HG02678 (cell line): ENCODE measurements at regions not wholly inside any gene's neighbourhood (a gene's known extent, or its start where the extent isn't known, plus 50 kb on each side); places are given as distances from the start of the nearest gene placed in this dataset.

ENCODE experiments used
- ATAC-seq: cut with Tn5 transposase; IDR thresholded peaks from one replicate; pipeline ENCODE4 v1.9.1; 2021; ENCODE audit warnings: mild to moderate bottlenecking, moderate library complexity; ENCODE audit not compliant: unreplicated experiment

DNA sequence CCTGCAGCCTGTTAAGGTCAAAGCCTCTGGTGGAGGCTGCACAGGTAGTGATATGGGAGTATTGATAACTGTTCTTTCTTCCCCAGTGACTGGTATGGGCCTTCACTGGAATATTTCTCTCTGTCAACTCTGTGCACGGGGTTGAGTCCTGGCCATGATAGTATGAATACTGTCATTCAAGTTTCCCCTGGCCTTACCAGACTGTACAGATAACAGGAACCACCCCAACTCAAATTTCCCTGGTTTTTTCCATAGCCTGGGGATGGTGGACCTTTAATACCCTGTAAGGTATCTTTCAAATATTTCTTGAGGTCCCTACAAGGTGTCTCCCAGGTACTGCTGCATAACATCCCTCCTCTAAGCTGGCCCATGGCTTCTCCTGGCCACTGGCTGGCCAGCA is 51.4 kb upstream of the TNFAIP3 start:
- ATAC-seq = no peak

DNA sequence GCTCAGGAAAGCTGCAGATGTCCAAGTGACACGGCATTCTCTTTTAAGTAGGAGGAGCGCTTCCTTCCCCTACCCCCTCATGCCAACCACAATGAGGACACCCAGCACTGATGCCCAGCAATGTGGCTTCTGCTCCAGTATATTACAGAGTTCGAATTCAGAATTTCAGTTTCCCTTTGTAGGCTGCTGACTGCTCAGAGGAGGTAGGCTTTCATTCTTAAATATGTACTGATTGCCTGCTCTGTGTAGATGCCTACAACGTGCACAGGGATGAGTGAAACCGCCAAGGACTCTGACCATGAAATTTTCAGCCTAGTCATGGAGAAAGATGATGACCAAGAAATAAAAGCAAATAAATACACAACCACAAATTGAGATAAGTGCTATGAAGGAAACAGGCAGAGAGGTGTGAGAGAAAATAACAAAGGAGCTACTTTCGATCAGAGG is 50.9 kb upstream of the TNFAIP3 start:
- no peak for ATAC-seq

DNA sequence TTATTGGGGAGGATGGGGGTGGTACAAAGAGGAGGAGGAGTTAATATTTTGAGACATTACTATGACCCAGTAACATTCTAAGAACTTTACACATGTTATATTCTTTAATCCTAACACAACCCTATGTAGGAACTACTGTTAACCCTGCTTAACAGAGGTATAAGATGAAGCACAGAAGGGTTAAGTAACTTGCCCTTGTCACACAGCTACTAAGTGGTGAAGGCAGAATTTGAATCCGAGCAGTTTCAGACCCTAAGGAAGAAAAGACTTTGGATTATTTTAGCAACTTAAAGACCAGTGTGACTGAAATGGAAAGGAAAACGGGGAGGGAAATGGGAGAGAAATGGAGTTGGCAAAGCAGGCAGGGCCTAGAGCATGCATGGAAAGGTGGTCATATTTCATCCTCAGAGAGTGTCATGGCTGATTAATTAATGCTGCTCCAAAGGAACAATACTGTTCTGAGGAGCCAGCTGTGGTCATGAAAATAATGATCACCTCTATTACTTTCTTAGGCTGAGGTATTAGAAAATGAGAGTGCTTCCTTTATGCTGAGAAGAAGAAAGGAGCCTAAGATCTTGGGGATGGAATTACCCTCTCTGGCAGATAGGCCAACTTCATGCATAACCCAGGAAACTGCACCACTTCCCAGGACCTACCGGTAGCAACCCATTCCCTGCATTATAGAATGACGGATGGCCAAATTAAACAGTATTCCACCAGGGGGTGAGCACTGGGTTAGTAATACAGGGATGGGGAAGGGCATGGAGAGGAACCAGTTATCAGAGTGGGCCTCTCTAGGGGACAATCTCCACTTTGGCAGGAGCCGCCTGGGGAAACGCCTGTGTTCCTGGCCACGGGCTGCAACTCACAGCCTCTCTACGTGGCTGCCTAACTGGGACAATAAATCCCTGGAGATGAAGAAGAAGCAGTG is 50.1 kb upstream of the TNFAIP3 start:
- ATAC-seq = no peak
